Hepatocyte (in vitro differentiated cells): ENCODE measurements at regions not wholly inside any gene's neighbourhood (a gene's known extent, or its start where the extent isn't known, plus 50 kb on each side); places are given as distances from the start of the nearest gene placed in this dataset.

Experiments
- CTCF ChIP-seq: fragments of 200-600 bp; sonication (generic); IDR thresholded peaks from 2 replicates; pipeline ENCODE4 v1.5.1; 2016; ENCODE audit warnings: antibody characterized with exemption, mild to moderate bottlenecking; ENCODE audit not compliant: poor library complexity
- EZH2 ChIP-seq: fragments of 200-600 bp; sonication (generic); IDR thresholded peaks from 2 replicates; pipeline ENCODE4 v1.6.1; 2016; ENCODE audit warnings: antibody characterized with exemption, mild to moderate bottlenecking, borderline replicate concordance
- EZH2phosphoT487 ChIP-seq: fragments of 200-600 bp; sonication (generic); IDR thresholded peaks from one replicate; pipeline ENCODE4 v1.6.1; 2018; ENCODE audit warnings: antibody characterized with exemption, mild to moderate bottlenecking, low read depth, moderate library complexity; ENCODE audit not compliant: unreplicated experiment, severe bottlenecking

GRCh38 chr2:19654310-19655090, 247.3 kb downstream of the TTC32 start:
- no peak for TF ChIP-seq CTCF
- TF ChIP-seq EZH2, result no peak
- TF ChIP-seq EZH2phosphoT487, result no peak
